ENCODE measurements at regions not wholly inside any gene's neighbourhood (a gene's known extent, or its start where the extent isn't known, plus 50 kb on each side); places are given as distances from the start of the nearest gene placed in this dataset.

GRCh38 chr7:156082048-156083040 is 270.1 kb upstream of the SHH start:
- 70% methylated on average over 21 of the region's 21 CpGs for WGBS
- no peaks in the 10 kb centered on the region for H3K36me3 ChIP-seq
- H3K27me3 ChIP-seq (replicated peaks; ENCODE audit: insufficient read depth), result no peaks in the 10 kb centered on the region
- no peaks in the 10 kb centered on the region for H3K4me1 ChIP-seq (replicated peaks)
- no peak overlapping the region for H3K4me3 ChIP-seq
- TF ChIP-seq POLR2AphosphoS5 (IDR thresholded peaks at IDR 0.05) (no peak), POLR2A (IDR thresholded peaks at IDR 0.05) (no peak), CTCF (IDR thresholded peaks at IDR 0.05) (no peak)
- DNase-seq (ENCODE audit: low spot score), result no peak
- H3K27ac ChIP-seq, result no peak overlapping the region
- intact Hi-C loops (cut with DNase I), result no loop called here
- H3K9me3 ChIP-seq, result no peaks in the 10 kb centered on the region

GRCh38 chr7:156080596-156080995 is 268.3 kb upstream of the SHH start:
- Histone ChIP-seq H3K36me3 (no peaks in the 10 kb centered on the region), H3K9me3 (no peaks in the 10 kb centered on the region), H3K4me3 (no peak overlapping the region), H3K4me1 (replicated peaks) (no peaks in the 10 kb centered on the region), H3K27me3 (replicated peaks; ENCODE audit: insufficient read depth) (no peaks in the 10 kb centered on the region), H3K27ac (no peak overlapping the region)
- WGBS, result 22% methylated on average over 3 of the region's 3 CpGs
- TF ChIP-seq POLR2A (IDR thresholded peaks at IDR 0.05) (no peak), CTCF (IDR thresholded peaks at IDR 0.05) (no peak), POLR2AphosphoS5 (IDR thresholded peaks at IDR 0.05) (no peak)
- DNase-seq (ENCODE audit: low spot score), result no peak
- intact Hi-C loops (cut with DNase I), result no loop called here

DNA sequence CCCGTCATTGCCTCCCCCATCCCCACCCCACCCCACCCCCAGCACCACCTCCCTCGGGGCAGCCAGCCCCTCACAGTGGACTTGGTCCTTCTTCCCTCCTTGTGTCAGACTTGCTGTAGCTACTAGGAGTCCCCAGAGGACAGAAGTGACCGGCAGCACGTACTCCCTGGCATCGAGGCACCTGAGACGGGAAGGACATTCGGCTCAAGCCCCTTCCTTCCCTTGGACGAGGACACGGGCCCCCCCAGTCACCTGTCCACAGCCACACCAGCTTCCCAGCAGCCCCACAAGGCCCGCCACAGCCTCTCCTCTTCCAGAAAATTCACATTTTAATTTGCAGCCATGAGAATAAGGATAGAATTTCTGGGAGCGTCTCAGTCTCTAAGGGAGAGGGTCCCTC is 267.8 kb upstream of the SHH start:
- intact Hi-C loops (cut with DNase I), result no loop called here
- no peaks in the 10 kb centered on the region for H3K36me3 ChIP-seq
- H3K27me3 ChIP-seq (replicated peaks; ENCODE audit: insufficient read depth), result no peaks in the 10 kb centered on the region
- H3K4me1 ChIP-seq (replicated peaks), result no peaks in the 10 kb centered on the region
- H3K4me3 ChIP-seq, result no peak overlapping the region
- TF ChIP-seq CTCF (IDR thresholded peaks at IDR 0.05), result no peak
- no peak for TF ChIP-seq POLR2AphosphoS5 (IDR thresholded peaks at IDR 0.05)
- no peak for TF ChIP-seq POLR2A (IDR thresholded peaks at IDR 0.05)
- no peak overlapping the region for H3K27ac ChIP-seq
- WGBS, result 93% methylated on average over 7 of the region's 11 CpGs
- H3K9me3 ChIP-seq, result no peaks in the 10 kb centered on the region
- no peak for DNase-seq (ENCODE audit: low spot score)

- 89% methylated on average over 15 of the region's 15 CpGs for WGBS
- no peak for TF ChIP-seq POLR2A (IDR thresholded peaks at IDR 0.05)
- no peak for TF ChIP-seq POLR2AphosphoS5 (IDR thresholded peaks at IDR 0.05)
- no peak for TF ChIP-seq CTCF (IDR thresholded peaks at IDR 0.05)
These were observed 266.9 kb upstream of the SHH start for GRCh38 chr7:156079156-156079555.

More at GRCh38 chr7:156079156-156079555, 266.9 kb upstream of the SHH start:
- Histone ChIP-seq H3K4me1 (replicated peaks) (no peaks in the 10 kb centered on the region), H3K36me3 (no peaks in the 10 kb centered on the region), H3K27ac (no peak overlapping the region), H3K9me3 (no peaks in the 10 kb centered on the region), H3K27me3 (replicated peaks; ENCODE audit: insufficient read depth) (no peaks in the 10 kb centered on the region), H3K4me3 (no peak overlapping the region)
- intact Hi-C loops (cut with DNase I), result no loop called here
- DNase-seq (ENCODE audit: low spot score), result no peak
